ENCODE measurements at regions not wholly inside any gene's neighbourhood (a gene's known extent, or its start where the extent isn't known, plus 50 kb on each side); places are given as distances from the start of the nearest gene placed in this dataset.

GRCh38 chr14:55749946-55750345 is 169.9 kb downstream of the KTN1 start:
- Mint-ChIP-seq H3K27ac (ENCODE audit: unreplicated experiment) (no peak overlapping the region), H3K36me3 (ENCODE audit: low read depth, unreplicated experiment) (no peaks in the 10 kb centered on the region), H3K4me3 (ENCODE audit: unreplicated experiment) (no peak overlapping the region), H3K4me1 (ENCODE audit: unreplicated experiment) (peaks cover 11% of the 10 kb centered on the region), H3K27me3 (ENCODE audit: unreplicated experiment) (no peaks in the 10 kb centered on the region), H3K9me3 (ENCODE audit: unreplicated experiment) (no peaks in the 10 kb centered on the region)
- DNase-seq (ENCODE audit: low spot score), result no peak
- TF ChIP-seq CTCF (IDR thresholded peaks at IDR 0.05; ENCODE audit: unreplicated experiment), result no peak

GRCh38 chr14:55752580-55753390 is 172.8 kb downstream of the KTN1 start:
- Mint-ChIP-seq H3K4me3 (ENCODE audit: unreplicated experiment) (no peak overlapping the region), H3K27ac (ENCODE audit: unreplicated experiment) (no peak overlapping the region)
- no peak for DNase-seq (ENCODE audit: low spot score)

GRCh38 chr14:55754471-55754870 is 174.5 kb downstream of the KTN1 start:
- Mint-ChIP-seq H3K27me3 (ENCODE audit: unreplicated experiment) (no peaks in the 10 kb centered on the region), H3K4me3 (ENCODE audit: unreplicated experiment) (no peak overlapping the region), H3K4me1 (ENCODE audit: unreplicated experiment) (peaks cover 18% of the 10 kb centered on the region), H3K27ac (ENCODE audit: unreplicated experiment) (no peak overlapping the region), H3K36me3 (ENCODE audit: low read depth, unreplicated experiment) (no peaks in the 10 kb centered on the region), H3K9me3 (ENCODE audit: unreplicated experiment) (no peaks in the 10 kb centered on the region)
- TF ChIP-seq CTCF (IDR thresholded peaks at IDR 0.05; ENCODE audit: unreplicated experiment), result no peak
- DNase-seq (ENCODE audit: low spot score), result no peak

More at GRCh38 chr14:55752580-55753390, 172.8 kb downstream of the KTN1 start:
- TF ChIP-seq CTCF (IDR thresholded peaks at IDR 0.05; ENCODE audit: unreplicated experiment), result no peak
- H3K36me3 Mint-ChIP-seq (ENCODE audit: low read depth, unreplicated experiment), result no peaks in the 10 kb centered on the region
- H3K9me3 Mint-ChIP-seq (ENCODE audit: unreplicated experiment), result no peaks in the 10 kb centered on the region
- H3K4me1 Mint-ChIP-seq (ENCODE audit: unreplicated experiment), result peaks cover 15% of the 10 kb centered on the region
- H3K27me3 Mint-ChIP-seq (ENCODE audit: unreplicated experiment), result no peaks in the 10 kb centered on the region

- no peak for DNase-seq (ENCODE audit: low spot score)
- no peaks in the 10 kb centered on the region for H3K9me3 Mint-ChIP-seq (ENCODE audit: unreplicated experiment)
- no peak overlapping the region for H3K27ac Mint-ChIP-seq (ENCODE audit: unreplicated experiment)
- H3K36me3 Mint-ChIP-seq (ENCODE audit: low read depth, unreplicated experiment), result no peaks in the 10 kb centered on the region
- H3K4me3 Mint-ChIP-seq (ENCODE audit: unreplicated experiment), result no peak overlapping the region
- no peak for TF ChIP-seq CTCF (IDR thresholded peaks at IDR 0.05; ENCODE audit: unreplicated experiment)
- no peaks in the 10 kb centered on the region for H3K27me3 Mint-ChIP-seq (ENCODE audit: unreplicated experiment)
- peaks cover 18% of the 10 kb centered on the region for H3K4me1 Mint-ChIP-seq (ENCODE audit: unreplicated experiment)
These were observed 174.9 kb downstream of the KTN1 start for GRCh38 chr14:55754871-55755270.

- Mint-ChIP-seq H3K27me3 (ENCODE audit: unreplicated experiment) (no peaks in the 10 kb centered on the region), H3K4me3 (ENCODE audit: unreplicated experiment) (no peak overlapping the region), H3K4me1 (ENCODE audit: unreplicated experiment) (peaks cover 18% of the 10 kb centered on the region), H3K9me3 (ENCODE audit: unreplicated experiment) (no peaks in the 10 kb centered on the region), H3K27ac (ENCODE audit: unreplicated experiment) (no peak overlapping the region), H3K36me3 (ENCODE audit: low read depth, unreplicated experiment) (no peaks in the 10 kb centered on the region)
- TF ChIP-seq CTCF (IDR thresholded peaks at IDR 0.05; ENCODE audit: unreplicated experiment), result no peak
- DNase-seq (ENCODE audit: low spot score), result no peak
These were observed 176.1 kb downstream of the KTN1 start for GRCh38 chr14:55756078-55756477.
